HG03025 (cell line): ENCODE measurements at regions not wholly inside any gene's neighbourhood (a gene's known extent, or its start where the extent isn't known, plus 50 kb on each side); places are given as distances from the start of the nearest gene placed in this dataset.

Source experiments
- ATAC-seq: cut with Tn5 transposase; IDR thresholded peaks from one replicate; pipeline ENCODE4 v1.9.1; 2021; ENCODE audit warnings: mild to moderate bottlenecking, moderate library complexity; ENCODE audit not compliant: unreplicated experiment, low FRiP score

- ATAC-seq, result no peak
Observed at GRCh38 chr2:14188446-14188845, 444.1 kb upstream of the LRATD1 start.

- ATAC-seq, result no peak
Observed at GRCh38 chr2:14189929-14190328, 442.6 kb upstream of the LRATD1 start.

- no peak for ATAC-seq
Observed at GRCh38 chr2:14194233-14194632, 438.3 kb upstream of the LRATD1 start.

GRCh38 chr2:14197293-14197692 is 435.2 kb upstream of the LRATD1 start:
- ATAC-seq, result no peak

GRCh38 chr2:14199040-14199439 is 433.5 kb upstream of the LRATD1 start:
- no peak for ATAC-seq

GRCh38 chr2:14219306-14219705 is 413.2 kb upstream of the LRATD1 start:
- no peak for ATAC-seq

- no peak for ATAC-seq
Observed at GRCh38 chr2:14220101-14220500, 412.4 kb upstream of the LRATD1 start.

GRCh38 chr2:14221466-14221865 is 411.1 kb upstream of the LRATD1 start:
- ATAC-seq, result no peak

GRCh38 chr2:14223576-14223975 is 408.9 kb upstream of the LRATD1 start:
- no peak for ATAC-seq

GRCh38 chr2:14231391-14231898 is 401.1 kb upstream of the LRATD1 start:
- no peak for ATAC-seq

GRCh38 chr2:14232217-14232616 is 400.3 kb upstream of the LRATD1 start:
- ATAC-seq, result no peak

- ATAC-seq, result no peak
Observed at GRCh38 chr2:14234911-14235310, 397.6 kb upstream of the LRATD1 start.

- ATAC-seq, result no peak
Observed at GRCh38 chr2:14235667-14236066, 396.9 kb upstream of the LRATD1 start.

- no peak for ATAC-seq
Observed at GRCh38 chr2:14237902-14238301, 394.6 kb upstream of the LRATD1 start.

- no peak for ATAC-seq
Observed at GRCh38 chr2:14239605-14240004, 392.9 kb upstream of the LRATD1 start.

GRCh38 chr2:14240868-14241267 is 391.6 kb upstream of the LRATD1 start:
- ATAC-seq, result no peak

- ATAC-seq, result no peak
Observed at GRCh38 chr2:14245901-14246300, 386.6 kb upstream of the LRATD1 start.

GRCh38 chr2:14255135-14255820 is 377.2 kb upstream of the LRATD1 start:
- no peak for ATAC-seq

- no peak for ATAC-seq
Observed at GRCh38 chr2:14256890-14257289, 375.6 kb upstream of the LRATD1 start.

- ATAC-seq, result no peak
Observed at GRCh38 chr2:14257801-14258507, 374.6 kb upstream of the LRATD1 start.

- ATAC-seq, result no peak
Observed at GRCh38 chr2:14261771-14262170, 370.7 kb upstream of the LRATD1 start.

- ATAC-seq, result no peak
Observed at GRCh38 chr2:14263053-14263452, 369.5 kb upstream of the LRATD1 start.
